WERI-Rb-1 (cell line): ENCODE measurements at regions not wholly inside any gene's neighbourhood (a gene's known extent, or its start where the extent isn't known, plus 50 kb on each side); places are given as distances from the start of the nearest gene placed in this dataset.
"Not testable (repeated sequence)": the region's sequence is repeated elsewhere in the genome, so short reads cannot be mapped to it uniquely, and the experiment has no call there.

Source experiments
- DNase-seq: peaks from one replicate; pipeline ENCODE4 v3.0.0-alpha.2; 2020
- H3K27ac ChIP-seq: fragments of 250-450 bp; sonication (Bioruptor Pico); 2 replicates; pipeline ENCODE4 v1.5.1; 2020; ENCODE audit warnings: mild to moderate bottlenecking, moderate library complexity
- H3K27me3 ChIP-seq: fragments of 250-450 bp; sonication (Bioruptor Pico); 2 replicates; pipeline ENCODE4 v1.5.1; 2021; ENCODE audit warnings: mild to moderate bottlenecking, low read depth, moderate library complexity; ENCODE audit not compliant: insufficient read depth, severe bottlenecking
- H3K36me3 ChIP-seq: fragments of 250-450 bp; sonication (Bioruptor Pico); 2 replicates; pipeline ENCODE4 v1.5.1; 2020; ENCODE audit warnings: mild to moderate bottlenecking, moderate library complexity
- H3K4me3 ChIP-seq: 2 replicates; pipeline ENCODE4 v1.5.1; 2011; ENCODE audit warnings: low read depth, mild to moderate bottlenecking, control low read depth, low read length
- H3K9me3 ChIP-seq: fragments of 250-450 bp; sonication (Bioruptor Pico); 2 replicates; pipeline ENCODE4 v1.5.1; 2021; ENCODE audit warnings: mild to moderate bottlenecking, moderate library complexity; ENCODE audit not compliant: severe bottlenecking
- TF ChIP-seq, protein P1 (sequence below): IDR thresholded peaks from 2 replicates; pipeline ENCODE4 v1.5.1; 2011; ENCODE audit warnings: low read depth, mild to moderate bottlenecking, control low read depth, inconsistent platforms, low read length

DNA sequence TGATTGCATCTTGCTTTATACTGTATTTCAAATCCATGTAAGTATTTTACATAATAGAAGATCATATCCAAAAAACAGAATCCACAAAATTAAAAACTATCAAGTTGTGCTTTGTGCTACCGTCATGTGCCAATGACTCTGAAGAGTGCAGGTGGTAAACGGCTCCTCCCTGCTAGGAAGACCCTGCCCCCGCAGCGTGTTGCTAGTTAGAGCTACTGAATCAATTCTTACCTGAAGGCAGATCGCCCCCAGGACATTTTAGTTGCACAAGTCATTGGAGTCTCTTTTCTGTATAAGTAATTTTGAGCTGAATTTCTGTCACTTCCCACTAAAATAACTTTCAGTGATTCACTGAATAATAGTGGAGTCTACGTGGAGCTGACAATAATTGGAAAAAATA, 599.5 kb upstream of the ZFP42 start:
- no peak for DNase-seq
- H3K9me3 ChIP-seq = no peaks in the 10 kb centered on the region
- H3K36me3 ChIP-seq = no peaks in the 10 kb centered on the region
- TF ChIP-seq, protein P1, sequence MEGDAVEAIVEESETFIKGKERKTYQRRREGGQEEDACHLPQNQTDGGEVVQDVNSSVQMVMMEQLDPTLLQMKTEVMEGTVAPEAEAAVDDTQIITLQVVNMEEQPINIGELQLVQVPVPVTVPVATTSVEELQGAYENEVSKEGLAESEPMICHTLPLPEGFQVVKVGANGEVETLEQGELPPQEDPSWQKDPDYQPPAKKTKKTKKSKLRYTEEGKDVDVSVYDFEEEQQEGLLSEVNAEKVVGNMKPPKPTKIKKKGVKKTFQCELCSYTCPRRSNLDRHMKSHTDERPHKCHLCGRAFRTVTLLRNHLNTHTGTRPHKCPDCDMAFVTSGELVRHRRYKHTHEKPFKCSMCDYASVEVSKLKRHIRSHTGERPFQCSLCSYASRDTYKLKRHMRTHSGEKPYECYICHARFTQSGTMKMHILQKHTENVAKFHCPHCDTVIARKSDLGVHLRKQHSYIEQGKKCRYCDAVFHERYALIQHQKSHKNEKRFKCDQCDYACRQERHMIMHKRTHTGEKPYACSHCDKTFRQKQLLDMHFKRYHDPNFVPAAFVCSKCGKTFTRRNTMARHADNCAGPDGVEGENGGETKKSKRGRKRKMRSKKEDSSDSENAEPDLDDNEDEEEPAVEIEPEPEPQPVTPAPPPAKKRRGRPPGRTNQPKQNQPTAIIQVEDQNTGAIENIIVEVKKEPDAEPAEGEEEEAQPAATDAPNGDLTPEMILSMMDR = no peak
- no peak overlapping the region for H3K27ac ChIP-seq
- H3K27me3 ChIP-seq = peaks cover 80% of the 10 kb centered on the region
- no peak overlapping the region for H3K4me3 ChIP-seq

DNA sequence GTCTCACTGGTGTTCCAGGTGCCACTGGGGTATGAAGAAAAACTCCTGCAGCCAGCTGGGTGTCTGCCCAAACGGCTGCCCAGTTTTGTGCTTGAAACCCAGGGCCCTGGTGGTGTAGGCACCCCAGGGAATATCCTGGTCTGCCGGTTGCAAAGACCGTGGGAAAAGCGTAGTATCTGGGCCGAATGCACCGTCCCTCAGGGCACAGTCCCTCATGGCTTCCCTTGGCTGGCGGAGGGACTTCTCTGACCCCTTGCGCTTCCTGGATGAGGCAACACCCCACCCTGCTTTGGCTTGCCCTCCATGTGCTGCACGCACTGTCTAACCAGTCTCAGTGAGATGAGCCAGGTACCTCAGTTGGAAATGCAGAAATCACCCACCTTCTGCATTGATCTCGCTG, 587.1 kb upstream of the ZFP42 start:
- not testable (repeated sequence) for H3K9me3 ChIP-seq, H3K4me3 ChIP-seq, H3K27ac ChIP-seq, H3K36me3 ChIP-seq, DNase-seq
- peaks cover 66% of the 10 kb centered on the region for H3K27me3 ChIP-seq

DNA sequence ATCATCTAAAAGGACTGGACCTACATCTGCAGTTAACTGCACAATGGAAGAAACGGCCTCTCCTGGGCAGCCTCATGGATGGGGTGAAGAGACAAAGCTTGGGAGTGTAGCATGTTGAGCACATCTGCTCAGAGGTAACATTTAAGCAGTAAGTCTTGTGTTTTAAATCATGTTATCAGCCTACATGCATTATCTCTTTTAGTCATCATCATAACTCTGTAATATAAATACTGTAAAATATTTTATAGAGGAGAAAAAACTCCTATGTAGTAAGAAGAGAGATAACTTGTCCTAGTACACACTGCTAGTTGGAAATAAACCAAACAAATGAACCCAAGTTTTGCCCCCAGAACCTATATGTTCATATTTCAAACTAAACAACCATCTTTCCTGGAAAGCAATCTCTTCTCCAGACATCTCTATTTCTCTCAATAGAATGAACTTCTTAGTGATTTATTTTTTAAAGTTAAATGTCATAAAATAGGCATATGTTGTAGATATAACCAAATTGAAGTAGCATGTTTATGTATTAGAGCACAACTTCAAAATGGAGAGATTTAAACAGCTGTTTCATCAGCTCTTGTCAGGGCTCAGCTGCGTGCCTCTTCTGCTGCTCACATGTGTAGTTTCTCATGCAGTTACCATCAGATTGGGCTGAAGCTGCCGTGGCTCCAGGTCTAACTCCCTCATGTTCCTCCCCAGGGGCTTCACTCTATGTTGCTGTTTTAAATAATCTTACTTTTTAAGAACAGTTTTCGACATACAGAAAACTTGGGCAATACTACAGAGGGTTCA, 581.8 kb upstream of the ZFP42 start:
- no peaks in the 10 kb centered on the region for H3K9me3 ChIP-seq
- no peaks in the 10 kb centered on the region for H3K36me3 ChIP-seq
- TF ChIP-seq, protein P1 = no peak
- no peak overlapping the region for H3K4me3 ChIP-seq
- H3K27me3 ChIP-seq = peaks cover 76% of the 10 kb centered on the region
- no peak overlapping the region for H3K27ac ChIP-seq
- no peak for DNase-seq

DNA sequence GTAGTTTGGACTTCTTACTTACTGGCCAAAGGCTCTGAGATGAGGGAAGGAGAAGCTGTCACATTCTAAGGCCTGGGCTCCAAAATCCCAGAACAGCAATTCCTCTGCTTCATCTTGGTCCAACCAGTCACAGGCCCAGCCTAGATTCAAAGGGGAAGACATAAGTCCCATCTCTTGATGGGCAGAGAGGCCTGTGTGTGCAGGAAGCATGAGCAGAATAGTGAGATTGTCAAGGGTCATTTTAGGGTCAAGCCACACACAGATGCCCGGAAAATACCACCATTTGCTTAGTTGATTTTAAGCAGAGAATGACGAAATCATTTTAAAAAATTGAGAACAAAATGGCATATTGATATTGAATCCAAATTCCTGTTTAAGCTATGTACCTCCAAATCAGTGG, 580.9 kb upstream of the ZFP42 start:
- H3K4me3 ChIP-seq = no peak overlapping the region
- peaks cover 82% of the 10 kb centered on the region for H3K27me3 ChIP-seq
- no peak overlapping the region for H3K27ac ChIP-seq
- no peaks in the 10 kb centered on the region for H3K9me3 ChIP-seq
- no peaks in the 10 kb centered on the region for H3K36me3 ChIP-seq
- TF ChIP-seq, protein P1 = no peak
- no peak for DNase-seq

DNA sequence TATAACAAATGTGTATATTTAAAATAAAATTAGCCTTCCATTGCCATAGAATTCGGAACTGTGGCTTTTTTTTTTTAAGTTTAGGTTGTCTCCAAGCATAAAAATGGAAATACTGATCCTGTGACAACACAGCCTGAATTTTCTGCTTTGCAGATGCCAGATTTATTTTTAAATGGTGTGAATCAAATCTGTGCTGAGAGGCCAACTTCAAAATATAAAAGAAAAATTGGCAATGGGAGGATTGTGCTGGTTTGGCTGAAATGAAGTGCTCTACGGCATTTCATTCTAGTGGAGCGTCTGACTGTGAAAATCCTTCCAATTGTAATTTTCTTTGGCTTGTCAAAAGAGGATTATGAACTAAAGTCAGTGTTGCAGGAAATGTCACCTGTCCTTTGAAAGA, 580.3 kb upstream of the ZFP42 start:
- DNase-seq = no peak
- peaks cover 77% of the 10 kb centered on the region for H3K27me3 ChIP-seq
- H3K9me3 ChIP-seq = no peaks in the 10 kb centered on the region
- TF ChIP-seq, protein P1 = no peak
- H3K27ac ChIP-seq = no peak overlapping the region
- H3K36me3 ChIP-seq = no peaks in the 10 kb centered on the region
- H3K4me3 ChIP-seq = no peak overlapping the region

DNA sequence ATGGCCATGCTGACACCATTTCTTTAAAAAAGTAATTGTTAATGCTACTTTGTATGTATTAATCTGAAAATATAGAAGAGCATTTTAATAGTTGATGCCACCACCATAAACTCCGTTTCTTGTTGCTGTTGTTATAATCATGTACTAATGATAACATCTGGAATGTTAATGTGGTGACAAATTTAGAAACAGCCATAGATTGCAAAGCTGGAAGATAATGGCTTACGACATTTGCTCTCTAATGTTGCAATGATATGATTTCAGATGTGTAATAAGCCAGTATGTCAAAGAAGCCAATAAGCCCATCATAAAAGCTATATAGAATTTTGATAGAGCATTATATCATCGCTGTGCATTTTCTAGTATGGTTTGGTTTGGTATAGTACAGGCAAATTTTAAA, 579.4 kb upstream of the ZFP42 start:
- Histone ChIP-seq H3K4me3 (no peak overlapping the region), H3K36me3 (no peaks in the 10 kb centered on the region), H3K9me3 (no peaks in the 10 kb centered on the region), H3K27ac (no peak overlapping the region), H3K27me3 (peaks cover 73% of the 10 kb centered on the region)
- DNase-seq = no peak
- TF ChIP-seq, protein P1 = no peak
